AG08395 (cell line): ENCODE measurements at regions not wholly inside any gene's neighbourhood (a gene's known extent, or its start where the extent isn't known, plus 50 kb on each side); places are given as distances from the start of the nearest gene placed in this dataset.

Experiments
- DNase-seq: peaks from one replicate; pipeline ENCODE4 v3.0.0; 2012; ENCODE audit warnings: mixed read lengths, low spot score

DNA sequence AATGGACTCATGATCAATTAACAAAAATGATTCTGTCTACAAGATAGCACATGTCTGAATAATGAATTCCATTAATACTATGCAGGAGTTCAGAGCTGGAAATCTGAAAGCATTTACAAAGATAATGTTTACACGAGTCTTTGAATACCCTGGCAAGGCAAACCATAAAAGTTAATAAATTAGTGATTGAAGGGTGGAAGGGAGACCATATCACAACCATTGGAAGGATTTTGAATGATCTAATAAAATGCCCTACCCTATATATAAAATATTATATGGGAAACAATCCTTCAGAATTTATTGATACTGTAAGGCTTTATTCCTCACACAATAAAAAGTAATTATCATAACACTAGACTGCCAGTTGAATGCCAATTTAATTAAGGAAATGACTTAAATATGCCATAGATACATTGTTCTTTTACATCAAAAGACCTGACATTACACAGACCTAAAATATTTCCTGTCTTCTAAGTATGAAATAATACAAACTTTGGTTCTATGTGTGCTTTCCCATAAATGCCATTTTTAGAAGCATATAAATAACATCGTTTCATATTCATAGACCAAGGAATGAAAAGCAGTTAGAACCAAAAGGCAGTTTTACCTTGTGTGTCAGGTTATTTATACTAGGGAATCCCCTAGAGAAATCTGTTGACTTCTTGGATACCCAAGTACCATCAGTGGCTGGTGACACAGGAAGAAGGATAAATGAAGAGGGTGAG is 249.2 kb upstream of the MARCKS start:
- no peak for DNase-seq

DNA sequence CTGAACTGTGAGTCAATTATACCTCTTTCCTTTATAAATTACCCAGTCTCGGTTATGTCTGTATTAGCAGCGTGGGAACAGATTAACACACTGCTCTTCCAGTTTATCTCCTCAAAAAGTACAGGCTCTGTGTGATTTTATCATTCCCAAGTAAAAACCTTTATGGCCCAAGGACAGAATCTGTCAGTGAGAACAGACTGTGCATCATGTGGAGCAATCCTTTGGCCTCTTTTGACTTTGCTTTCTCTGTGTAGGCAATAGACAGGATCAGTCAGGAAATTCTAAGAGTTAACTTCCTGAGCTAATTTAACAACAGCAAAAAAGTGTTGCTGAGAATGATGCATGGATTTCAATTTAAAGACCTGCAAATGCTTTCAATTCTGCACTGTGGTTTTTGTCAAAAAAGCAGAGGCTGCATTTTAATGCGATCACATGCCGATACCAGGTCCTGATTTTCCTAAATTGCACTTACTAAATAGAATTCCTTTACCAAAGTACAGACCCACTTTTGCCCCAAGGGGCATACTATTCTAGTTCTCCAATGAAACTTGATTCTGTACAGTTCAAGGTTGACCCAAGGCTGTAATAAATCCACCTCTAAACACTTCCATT is 246.7 kb upstream of the MARCKS start:
- DNase-seq, result no peak

DNA sequence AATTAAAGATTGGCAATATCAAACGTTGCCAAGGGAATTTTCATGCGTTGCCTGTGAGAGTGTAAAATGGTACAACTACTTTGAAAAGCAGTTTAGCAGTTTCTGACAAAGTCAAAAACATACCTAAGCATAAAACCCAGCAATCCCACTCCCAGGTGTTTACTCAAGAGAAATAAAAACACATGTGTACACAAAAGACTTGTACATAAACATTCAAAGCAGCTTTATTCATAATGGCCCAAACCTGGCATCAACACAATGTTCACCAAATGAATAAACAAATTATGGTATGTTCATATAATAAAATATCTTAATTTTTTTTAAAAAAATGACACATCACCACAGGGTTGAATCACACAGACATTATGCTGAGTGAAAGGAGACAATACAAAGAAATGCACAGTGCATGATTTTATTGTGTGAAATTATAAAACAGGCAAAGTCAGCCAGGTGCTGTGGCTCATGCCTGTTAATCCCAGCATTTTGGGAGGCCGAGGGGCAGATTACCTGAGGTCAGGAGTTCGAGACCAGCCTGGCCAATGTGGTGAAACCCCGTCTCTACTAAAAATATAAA is 240.4 kb upstream of the MARCKS start:
- DNase-seq, result no peak

DNA sequence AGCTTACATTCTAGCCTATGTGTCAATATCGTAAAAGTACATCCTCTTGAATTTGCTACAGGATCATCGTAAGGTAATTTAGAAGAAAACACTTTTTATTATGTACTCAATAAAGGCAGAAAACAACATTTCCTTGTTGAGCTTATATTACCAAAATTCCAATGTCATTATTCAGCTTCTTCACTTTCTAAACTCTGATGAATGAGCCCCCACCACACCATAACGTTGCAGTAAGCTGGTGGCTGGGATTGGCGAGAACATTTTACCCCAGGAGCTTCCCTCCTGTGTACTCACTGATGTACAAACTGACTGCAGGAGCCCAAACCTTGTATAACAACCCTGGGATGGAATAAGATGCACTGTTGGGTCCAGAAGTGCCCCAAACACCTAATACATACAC is 238.1 kb upstream of the MARCKS start:
- no peak for DNase-seq

DNA sequence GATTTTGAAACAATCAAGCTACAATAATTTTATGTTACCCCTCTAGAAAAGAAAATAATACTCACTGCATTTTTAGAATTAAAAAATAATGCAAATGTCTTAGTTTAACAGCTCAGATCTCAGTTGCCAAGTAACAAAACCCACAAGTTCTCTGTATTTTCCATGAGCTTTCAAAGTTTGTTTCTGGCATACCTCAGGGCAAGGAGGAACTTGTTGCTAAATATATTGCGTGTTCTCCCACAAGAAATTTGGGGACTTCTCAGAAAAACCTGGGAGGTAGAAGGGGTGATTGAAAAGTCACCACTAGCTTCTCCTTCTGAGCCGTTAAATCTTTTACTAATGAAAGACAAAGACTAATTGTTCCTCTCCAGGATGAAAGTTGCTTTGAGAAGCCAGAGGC is 236.8 kb upstream of the MARCKS start:
- DNase-seq, result no peak

DNA sequence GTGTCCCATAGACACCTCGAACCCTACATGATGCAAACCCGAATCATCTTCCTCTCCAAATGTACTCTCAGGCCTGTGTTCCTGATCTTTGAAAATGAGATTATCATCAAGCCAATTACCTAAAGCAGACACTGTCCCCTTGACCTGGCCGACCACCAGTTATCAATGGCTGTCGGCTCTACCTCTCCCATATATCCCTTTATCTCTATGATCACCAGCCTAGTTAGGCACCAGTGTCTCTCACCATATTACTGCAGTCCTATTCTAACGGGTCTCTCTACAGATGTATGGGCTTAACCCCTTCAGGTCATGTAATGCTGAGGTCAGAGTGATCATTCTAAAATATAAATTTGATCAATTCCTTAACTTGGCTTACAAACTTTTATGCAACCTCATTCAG is 234.9 kb upstream of the MARCKS start:
- DNase-seq, result no peak

DNA sequence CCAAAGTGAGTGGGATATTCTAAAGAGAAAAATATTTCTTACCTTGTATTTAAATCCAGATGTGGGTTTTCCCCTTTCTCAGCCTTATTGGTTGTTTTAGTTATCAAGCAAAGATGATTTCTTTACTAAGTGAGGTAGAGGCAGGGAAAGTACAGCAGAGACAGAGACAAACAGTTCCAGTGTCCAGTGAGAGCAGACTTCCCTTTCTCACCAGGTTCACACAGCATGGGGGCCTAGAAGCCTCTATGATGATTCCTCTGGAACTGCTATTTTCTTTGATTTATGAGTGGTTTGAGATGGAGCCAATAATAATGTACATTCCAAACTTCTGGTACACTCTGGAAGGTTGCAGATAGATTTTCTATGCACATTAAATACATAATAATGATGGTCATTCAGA is 234.0 kb upstream of the MARCKS start:
- DNase-seq, result no peak

DNA sequence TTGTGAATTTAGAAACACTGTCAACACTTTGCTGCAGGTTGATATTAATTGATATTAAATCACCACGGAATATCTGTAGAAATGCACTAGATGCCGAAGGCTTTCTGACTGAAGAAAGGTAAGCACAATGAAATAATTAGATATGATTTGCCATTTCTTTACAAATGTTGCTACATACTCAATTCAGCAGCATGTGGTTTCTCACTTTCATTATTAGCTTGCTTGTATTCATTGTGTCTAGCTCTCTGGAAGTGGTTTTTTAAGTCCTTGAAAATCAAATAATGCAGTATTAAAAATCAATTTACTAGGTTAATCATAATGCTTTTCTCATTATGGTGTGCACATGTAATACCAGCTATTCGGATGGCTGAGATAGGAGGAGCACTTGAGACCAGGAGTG is 231.3 kb upstream of the MARCKS start:
- no peak for DNase-seq

DNA sequence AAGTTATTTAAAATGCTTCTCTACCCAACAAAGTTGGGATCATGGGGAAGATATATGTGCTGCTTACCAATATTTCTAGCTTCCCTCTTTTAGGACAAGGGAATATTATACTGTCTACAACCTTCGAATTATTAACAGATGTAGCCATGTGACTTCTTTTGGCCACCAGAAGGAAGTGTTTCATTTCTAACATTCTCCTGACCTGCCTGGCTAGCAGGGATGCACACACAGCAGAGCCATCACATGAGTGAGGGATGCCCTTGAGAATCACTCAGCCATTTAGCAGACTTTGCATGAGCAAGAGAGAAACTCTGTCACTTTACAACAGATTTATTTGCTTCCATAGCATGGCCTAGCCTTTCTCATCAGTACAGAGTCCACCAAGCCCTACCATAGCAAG is 230.7 kb upstream of the MARCKS start:
- no peak for DNase-seq

DNA sequence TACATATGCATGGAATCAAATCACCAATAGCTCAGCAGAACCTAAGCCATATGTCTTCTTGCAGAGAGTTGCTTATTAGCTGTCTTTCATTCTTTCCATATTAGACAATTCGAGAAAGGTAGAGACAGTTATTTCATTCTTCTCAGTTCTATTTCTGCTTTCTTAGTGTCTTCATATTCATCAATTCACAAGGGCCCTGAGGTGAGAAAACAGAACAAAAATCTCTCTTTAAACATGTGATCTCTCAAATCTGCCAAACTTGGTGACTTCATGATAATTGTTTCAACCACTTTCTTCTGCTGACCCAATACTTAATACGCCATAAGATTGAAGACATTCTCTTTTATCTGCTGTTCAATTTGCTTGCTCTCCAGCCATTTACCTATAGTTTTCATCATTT is 229.7 kb upstream of the MARCKS start:
- DNase-seq, result no peak

DNA sequence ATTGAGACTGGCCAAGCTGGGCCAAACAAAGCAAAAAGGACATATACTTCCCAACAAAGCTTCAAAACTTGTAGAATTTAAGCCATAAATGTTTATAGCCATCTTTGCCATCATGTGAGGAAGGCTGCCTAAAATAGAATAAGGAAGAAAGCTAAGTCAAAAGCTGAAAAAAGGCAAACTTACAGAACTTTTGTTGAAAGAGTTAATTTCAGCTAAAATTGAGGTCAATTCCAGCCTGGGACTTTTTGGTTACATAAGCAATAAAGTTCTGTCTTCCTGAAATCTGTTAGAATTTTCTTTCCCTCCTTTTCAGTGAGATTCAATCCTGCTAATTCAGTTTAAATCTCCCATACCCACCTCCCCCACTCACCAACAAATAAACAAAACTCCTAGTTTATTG is 227.9 kb upstream of the MARCKS start:
- DNase-seq, result no peak

DNA sequence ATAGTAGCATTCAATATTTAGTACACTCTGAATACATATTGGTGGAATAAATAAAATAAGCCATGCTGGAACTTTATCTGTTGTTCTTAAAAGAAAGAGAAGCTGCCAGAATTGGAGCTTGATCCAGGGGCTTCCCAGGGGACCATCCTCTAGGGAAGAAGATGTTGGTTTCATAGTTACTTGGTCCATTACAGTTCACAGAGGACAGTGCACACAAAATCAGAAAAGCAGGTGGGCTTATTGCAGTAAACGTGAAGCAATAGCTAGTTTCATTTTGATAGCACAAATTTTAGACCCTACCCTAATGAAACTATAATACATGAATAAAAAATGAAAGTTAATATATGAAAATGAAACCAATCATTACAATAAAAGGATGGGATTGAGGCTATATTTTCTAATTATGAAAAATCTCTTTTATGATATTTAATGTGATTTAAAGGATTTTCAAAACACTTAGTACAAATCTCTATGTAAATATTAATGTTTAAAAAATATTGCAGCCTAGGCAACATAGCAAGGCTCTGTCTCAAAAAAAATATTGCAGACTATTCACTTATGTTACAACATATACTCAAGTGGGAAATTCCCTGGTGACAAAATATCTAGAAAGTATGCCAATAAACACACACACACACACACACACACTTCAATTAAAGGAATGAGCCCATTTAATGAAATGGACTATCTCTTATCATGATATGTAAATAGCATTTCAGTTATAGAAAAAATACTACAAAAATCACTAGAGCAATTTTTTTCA is 227.0 kb upstream of the MARCKS start:
- no peak for DNase-seq

DNA sequence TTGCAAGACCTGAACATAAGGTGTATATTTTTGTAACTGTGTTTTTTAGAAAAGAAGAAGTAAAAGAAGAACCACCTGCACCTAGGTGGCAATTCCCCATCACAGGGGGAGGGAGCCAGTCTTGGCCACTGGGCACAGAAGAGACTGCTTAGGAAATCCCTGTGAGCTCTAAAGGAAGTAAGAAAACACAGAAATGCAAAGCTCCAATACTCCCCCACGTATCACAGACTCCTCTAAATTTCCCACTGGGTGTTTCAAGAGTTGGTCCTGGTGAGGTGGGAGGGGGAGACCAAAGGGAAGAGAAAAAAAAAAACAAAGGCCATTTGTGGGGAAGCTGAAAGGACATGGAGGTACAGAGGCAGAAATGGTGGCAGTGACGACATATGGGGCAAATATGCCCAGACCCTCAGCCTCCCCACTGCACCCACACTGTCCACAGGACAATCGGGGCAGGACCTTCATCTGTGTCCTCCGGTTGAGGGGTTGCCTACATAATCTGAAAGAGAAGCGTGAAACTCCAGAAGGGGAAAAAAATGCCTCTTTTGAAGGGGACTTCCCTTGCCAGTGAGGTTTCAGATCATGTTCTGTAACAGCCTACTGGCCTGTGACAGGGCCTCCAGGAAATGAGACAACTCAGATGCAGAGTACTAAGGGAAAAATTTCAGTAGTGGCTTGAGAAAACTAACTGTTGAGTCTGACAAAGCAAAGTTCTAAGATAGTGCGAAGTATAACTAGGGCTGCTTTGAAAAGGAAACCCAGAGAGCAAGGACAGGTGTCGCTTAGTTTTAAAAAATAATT is 226.2 kb upstream of the MARCKS start:
- DNase-seq, result peak; percentile 35

DNA sequence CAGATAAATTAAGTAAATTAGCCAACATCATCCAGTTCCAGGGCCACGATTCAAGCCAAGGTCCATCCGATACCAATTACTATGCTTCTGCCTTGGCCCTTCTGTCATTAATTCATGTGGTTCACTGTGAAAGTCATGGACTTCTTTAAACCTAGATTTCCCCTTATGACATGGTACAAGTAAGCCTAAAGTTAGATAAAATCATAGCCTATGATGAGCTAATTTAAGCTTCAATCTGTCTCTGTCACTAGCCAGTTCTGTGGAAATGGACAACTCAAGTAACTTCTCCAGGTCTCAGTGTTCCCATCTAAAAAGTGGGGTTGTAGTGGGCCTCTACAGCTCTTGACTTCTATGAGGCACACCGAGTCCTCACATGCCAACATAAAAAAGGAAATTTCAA is 225.5 kb upstream of the MARCKS start:
- DNase-seq, result no peak

DNA sequence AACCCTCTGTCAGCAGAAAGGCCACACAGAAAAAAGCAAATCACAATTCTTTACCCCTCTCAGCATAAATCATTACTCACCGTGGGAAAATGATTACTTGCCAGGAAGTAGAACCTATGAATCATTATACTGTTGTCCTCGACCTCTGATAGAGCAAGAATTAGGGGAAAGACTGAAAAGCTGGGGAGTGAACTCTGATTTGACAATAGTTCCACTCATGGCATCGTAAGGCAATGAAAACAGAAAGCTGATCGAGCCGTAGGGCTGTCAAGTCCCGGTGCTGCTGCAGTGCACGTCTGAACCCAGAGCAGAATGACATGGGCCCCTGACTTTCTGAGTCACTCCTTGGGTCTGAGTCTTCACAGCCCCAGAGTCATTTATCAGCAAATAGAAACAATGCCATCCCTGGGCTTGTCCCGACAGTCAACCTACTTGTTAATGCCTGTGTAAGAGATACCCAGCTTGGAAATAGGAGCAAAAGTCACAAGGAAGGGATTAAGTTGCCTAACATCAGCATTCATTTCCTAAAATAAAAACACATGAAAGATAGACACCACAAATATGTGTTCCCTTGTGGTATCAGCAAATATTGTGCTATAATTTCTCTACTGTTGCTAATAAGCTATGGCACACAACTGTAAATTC is 224.8 kb upstream of the MARCKS start:
- peak; percentile 61 for DNase-seq

DNA sequence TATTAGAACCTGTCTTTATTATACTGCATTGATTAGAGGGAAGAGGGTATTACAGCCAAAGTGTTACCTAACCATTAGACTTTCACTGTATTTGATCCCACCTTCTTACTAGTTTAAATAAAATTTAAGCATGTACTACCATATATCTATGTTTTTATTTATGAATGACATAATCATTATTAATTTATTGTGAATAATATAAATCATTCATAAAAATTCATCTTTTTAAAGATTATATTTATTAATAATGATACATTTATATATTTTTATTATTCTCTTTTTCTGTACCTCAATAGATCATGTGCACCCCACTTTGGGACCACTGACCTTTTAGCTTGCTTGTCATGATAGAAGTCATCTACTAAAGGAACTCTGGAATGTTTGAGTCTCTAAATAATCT is 223.5 kb upstream of the MARCKS start:
- DNase-seq, result no peak

DNA sequence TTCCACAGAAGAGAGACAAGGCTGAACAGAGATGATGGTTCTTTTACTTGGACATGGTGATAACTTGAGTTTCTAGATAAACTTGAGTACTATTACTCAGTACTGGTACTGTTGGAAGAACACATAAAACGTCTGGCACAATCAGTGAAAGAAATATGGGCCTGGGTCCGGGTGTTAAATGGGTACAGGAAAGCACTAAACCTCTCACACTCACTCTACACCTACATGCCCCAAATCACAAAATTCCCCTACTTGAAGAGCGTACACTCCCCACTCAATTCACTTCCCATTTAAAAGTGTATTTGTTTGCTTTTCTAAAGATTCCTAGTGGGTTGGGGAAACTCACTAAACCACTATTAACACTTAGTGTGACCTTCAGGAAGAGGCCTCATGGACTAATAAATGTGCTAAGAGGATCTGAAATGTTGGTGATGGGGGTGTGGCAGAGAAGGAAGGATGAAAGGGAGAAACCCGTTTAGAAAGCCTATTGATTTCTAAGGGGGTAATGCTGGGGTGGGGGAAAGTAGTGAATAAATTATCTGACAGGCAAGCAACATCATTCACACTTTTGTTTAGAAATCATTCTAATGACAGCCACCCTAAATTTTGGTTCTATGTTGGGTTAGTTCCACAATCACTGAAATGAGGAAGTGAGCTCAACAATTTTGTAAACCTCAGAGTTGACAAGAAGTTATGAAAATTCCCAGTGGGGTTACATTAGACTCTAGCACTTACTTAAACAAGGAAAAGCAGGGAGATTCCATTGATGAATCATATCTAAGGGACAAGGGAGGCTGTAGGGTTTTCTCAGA is 222.6 kb upstream of the MARCKS start:
- peak; percentile 24 for DNase-seq

DNA sequence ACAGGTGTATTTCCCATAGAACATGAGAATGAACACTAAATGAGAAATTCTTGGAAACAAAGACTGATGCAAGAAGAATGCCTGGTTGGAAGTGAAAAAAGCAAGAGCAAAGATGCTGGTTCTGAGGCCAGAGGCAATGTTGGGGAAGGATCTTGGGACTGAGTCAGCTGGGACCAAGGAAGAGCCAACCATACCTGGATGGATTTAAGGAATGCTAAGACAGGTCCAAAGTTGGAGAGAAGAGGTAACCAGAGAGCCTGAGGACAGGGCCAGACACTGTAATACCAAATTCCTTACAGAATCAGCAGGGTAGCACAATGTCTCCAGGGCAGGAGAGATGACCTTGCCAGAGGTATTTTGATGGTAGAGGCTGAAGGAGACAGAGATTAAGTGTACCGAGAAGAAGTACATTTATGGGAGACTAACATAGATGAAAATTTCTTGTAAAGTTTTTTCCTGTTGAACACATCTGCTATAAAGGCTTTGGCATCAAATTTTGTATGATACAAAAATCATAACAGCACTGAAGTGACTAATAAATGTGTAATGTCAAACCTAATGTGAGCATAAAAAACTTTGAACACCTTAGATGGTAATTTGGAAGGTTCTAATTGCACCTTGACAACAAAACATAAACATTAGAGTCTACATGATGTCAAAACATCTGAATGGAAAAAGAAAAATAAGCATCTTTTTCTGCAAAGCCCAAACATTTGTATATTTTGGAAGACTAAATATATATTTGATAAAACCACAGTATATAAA is 221.7 kb upstream of the MARCKS start:
- DNase-seq, result no peak

DNA sequence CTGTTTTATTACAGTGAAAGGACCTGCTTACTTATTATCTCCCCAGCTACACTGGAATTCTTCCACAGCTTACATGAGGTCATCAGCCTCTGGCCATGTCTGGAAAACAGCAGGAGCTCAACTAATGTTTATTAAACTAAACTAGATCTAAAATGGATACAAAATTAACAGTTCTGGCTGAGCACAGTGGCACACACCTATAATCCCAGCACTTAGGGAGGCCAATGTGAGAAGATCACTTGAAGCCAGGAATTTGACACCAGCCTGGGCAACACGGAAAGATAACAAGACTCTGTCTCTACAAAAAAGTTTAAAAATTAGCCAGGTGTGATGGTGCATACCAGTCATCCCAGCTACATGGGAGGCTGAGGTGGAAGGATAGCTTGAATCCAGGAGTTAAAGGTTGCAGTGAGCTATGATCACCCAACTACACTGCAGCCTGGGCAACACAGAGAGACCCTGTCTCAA is 220.8 kb upstream of the MARCKS start:
- DNase-seq, result peak; percentile 18

DNA sequence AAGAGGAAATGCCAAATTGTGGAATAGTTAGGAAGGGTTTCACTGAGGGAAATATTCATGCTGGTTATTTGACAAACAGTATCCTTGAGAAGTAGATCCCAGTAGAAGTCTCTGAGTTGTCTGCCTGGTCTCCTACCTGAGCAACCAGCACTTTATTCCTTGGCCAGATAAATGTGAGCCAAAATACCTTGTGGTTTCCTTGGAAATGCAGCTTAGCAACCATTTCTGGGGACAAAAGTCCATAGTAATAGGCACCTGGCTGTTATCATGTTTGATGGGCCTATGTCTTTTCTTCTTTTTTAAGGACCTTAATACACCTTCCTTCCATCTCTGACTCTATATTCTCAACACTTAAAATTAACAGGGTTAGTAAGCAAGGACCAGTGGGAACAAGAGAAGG is 217.1 kb upstream of the MARCKS start:
- DNase-seq, result no peak
